ENCODE measurements at regions not wholly inside any gene's neighbourhood (a gene's known extent, or its start where the extent isn't known, plus 50 kb on each side); places are given as distances from the start of the nearest gene placed in this dataset.

DNA sequence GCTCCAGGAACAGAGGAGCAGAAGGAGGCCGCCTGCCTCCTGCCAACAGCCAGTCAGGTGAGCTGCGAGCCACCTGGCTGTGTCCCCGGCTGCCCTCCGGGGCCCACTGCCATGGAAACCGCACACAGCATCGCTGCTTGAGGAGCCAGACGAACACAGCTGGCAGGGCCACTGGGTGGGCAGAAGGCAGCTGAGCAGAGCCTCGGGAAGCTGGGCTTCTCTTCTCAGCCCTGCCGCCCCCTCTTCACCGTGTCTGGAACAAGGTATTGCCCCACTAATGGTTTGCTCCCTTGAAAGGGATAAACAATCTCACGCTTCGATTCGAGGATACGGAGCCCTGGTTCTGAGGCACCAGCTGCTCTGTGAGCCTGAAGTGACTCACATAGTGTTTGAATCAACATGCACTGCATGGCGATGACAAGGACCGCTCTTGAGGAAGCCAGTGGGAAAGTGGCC, 63.7 kb upstream of the RUFY1 start:
- in situ Hi-C loops (cut with MboI; ENCODE audit: low pct_unique_long_range_greater_than_20kb, low sequenced_read_pairs, unreplicated experiment) = loop anchor here (25.0 kb wide), 1 partner anchor 1199 kb away; no protein-coding TSS in a partner anchor
- DNase-seq (ENCODE audit: low spot score) = no peak
- no peak for TF ChIP-seq CTCF (IDR thresholded peaks at IDR 0.05; ENCODE audit: extremely low read depth, insufficient read depth, missing control alignments)

DNA sequence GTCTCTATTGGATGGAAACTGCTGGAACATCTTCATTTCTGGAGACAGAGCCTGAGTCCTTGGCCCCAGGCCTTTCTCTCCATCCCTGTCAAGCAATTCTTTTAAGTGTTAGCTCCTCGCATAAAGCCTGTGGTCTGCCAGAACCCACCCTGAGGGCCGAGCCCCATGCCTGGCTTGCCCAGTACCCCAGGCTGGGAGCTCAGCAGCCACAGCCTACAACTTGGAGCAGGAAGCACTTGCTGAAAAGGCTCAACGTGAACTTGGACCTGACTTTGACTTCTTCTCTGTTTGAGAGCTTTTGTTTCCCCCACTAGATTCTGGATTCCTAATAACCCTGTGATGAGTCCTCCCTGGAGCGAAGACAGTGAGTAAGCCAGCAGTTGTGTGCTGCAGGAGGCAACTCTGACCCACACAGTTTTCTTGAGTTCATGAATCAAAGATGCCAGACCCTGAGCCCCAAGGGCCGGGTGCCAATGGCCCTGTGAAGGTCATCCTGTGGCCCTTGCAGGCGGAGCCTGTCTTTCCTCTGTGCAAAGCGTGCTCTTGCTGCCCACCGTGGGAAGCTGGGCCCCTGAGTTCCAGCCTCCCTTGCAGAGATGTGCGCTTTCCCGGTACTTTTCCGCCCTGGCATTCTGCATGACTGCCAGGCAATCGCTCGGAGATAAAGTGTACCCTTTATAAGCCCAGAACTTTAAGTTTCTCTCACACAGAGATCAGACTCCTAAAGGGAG, 64.3 kb upstream of the RUFY1 start:
- DNase-seq (ENCODE audit: low spot score) = no peak
- no peak for TF ChIP-seq CTCF (IDR thresholded peaks at IDR 0.05; ENCODE audit: extremely low read depth, insufficient read depth, missing control alignments)
- in situ Hi-C loops (cut with MboI; ENCODE audit: low pct_unique_long_range_greater_than_20kb, low sequenced_read_pairs, unreplicated experiment) = loop anchor here (25.0 kb wide), 1 partner anchor 1199 kb away; no protein-coding TSS in a partner anchor

DNA sequence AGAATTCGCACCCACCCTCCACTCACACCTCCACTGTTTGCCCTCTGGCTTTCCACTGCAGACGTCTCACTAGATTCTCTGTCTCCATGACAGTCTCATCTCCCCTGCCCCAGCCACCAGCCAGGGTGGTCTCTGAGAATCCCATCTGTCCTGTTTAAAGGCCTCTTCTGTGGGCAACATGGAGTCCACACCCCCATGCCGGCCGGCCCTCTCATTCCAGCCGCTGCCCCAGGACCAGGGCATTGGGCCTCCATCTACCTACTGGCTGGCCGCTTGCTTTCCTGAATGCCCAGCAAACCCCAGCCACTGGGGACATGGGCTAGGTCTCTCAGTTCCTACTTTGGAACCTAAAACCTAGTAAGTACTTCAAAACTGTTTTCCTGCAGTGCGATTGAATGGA, 65.6 kb upstream of the RUFY1 start:
- in situ Hi-C loops (cut with MboI; ENCODE audit: low pct_unique_long_range_greater_than_20kb, low sequenced_read_pairs, unreplicated experiment) = loop anchor here (25.0 kb wide), 1 partner anchor 1197 kb away; no protein-coding TSS in a partner anchor
- no peak for DNase-seq (ENCODE audit: low spot score)
- TF ChIP-seq CTCF (IDR thresholded peaks at IDR 0.05; ENCODE audit: extremely low read depth, insufficient read depth, missing control alignments) = no peak

DNA sequence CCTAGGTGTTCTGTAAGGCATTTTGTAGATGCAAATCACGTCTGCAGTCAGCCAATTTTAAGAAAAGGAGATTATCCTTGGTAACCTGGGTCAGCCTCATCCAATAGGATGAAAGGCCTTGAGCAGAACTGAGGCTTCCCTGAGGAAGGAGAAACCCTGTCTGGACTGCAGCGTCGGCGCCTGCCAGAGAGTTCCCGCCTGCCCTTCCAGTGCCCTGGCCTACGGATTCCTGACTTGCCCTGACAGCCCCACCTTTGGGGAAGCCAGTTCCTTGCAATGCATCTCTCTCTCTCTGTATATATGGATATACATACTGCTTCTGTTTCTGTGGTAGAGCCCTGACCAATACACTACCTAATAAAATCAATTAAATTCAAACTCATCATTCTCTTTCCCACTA, 66.2 kb upstream of the RUFY1 start:
- no peak for TF ChIP-seq CTCF (IDR thresholded peaks at IDR 0.05; ENCODE audit: extremely low read depth, insufficient read depth, missing control alignments)
- no peak for DNase-seq (ENCODE audit: low spot score)
- in situ Hi-C loops (cut with MboI; ENCODE audit: low pct_unique_long_range_greater_than_20kb, low sequenced_read_pairs, unreplicated experiment) = loop anchor here (25.0 kb wide), 1 partner anchor 1197 kb away; no protein-coding TSS in a partner anchor

DNA sequence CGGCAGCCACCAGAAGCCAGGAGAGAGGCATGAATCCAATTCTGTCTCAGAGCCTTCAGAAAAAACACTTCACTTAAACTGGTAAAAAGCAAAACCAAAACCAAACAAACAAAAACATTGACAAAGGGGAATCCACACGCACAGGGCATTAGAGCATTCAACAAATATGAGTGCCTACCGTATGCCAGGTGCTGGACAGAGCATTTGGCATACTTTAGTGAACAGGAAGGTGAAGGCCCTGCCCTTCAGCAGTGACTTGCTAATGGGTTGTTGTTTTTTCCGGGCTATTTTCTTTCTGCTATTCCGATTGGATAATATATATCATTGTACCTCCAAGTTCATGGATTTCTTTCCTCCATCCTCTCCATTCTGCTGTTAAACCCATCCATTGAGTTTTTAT, 71.7 kb upstream of the RUFY1 start:
- in situ Hi-C loops (cut with MboI; ENCODE audit: low pct_unique_long_range_greater_than_20kb, low sequenced_read_pairs, unreplicated experiment) = loop anchor here (25.0 kb wide), 1 partner anchor 1191 kb away; no protein-coding TSS in a partner anchor
- no peak for TF ChIP-seq CTCF (IDR thresholded peaks at IDR 0.05; ENCODE audit: extremely low read depth, insufficient read depth, missing control alignments)

GRCh38 chr5:179475208-179475751, 75.1 kb upstream of the RUFY1 start:
- no peak for DNase-seq (ENCODE audit: low spot score)

More for the DNA sequence above, 71.7 kb upstream of the RUFY1 start:
- DNase-seq (ENCODE audit: low spot score) = no peak

More at GRCh38 chr5:179475208-179475751, 75.1 kb upstream of the RUFY1 start:
- TF ChIP-seq CTCF (IDR thresholded peaks at IDR 0.05; ENCODE audit: extremely low read depth, insufficient read depth, missing control alignments) = no peak
- in situ Hi-C loops (cut with MboI; ENCODE audit: low pct_unique_long_range_greater_than_20kb, low sequenced_read_pairs, unreplicated experiment) = loop anchor here (25.0 kb wide), 1 partner anchor 1188 kb away; no protein-coding TSS in a partner anchor

All from GM13977 (cell line).